HG03558 (cell line): ENCODE measurements at regions not wholly inside any gene's neighbourhood (a gene's known extent, or its start where the extent isn't known, plus 50 kb on each side); places are given as distances from the start of the nearest gene placed in this dataset.

Experiments used
- ATAC-seq: cut with Tn5 transposase; IDR thresholded peaks from one replicate; pipeline ENCODE4 v1.9.1; 2021; ENCODE audit warnings: moderate number of reproducible peaks; ENCODE audit not compliant: unreplicated experiment; ENCODE audit errors: extremely low read depth

- no peak for ATAC-seq
These were observed 1920.3 kb downstream of the SUCLG1 start for GRCh38 chr2:82538590-82539279.

GRCh38 chr2:82528288-82528687 lies 1930.8 kb downstream of the SUCLG1 start:
- no peak for ATAC-seq

- ATAC-seq, result no peak
These were observed 1932.0 kb downstream of the SUCLG1 start for GRCh38 chr2:82527124-82527523.

- no peak for ATAC-seq
These were observed 1932.8 kb downstream of the SUCLG1 start for GRCh38 chr2:82526277-82526676.

GRCh38 chr2:82525744-82526143 lies 1933.3 kb downstream of the SUCLG1 start:
- ATAC-seq, result no peak

- ATAC-seq, result no peak
These were observed 1934.3 kb downstream of the SUCLG1 start for GRCh38 chr2:82524826-82525225.

GRCh38 chr2:82511894-82512293 lies 1947.2 kb downstream of the SUCLG1 start:
- ATAC-seq, result no peak

GRCh38 chr2:82508702-82509101 lies 1950.4 kb downstream of the SUCLG1 start:
- ATAC-seq, result no peak

GRCh38 chr2:82507657-82508056 lies 1951.4 kb downstream of the SUCLG1 start:
- no peak for ATAC-seq

GRCh38 chr2:82501217-82501616 lies 1957.9 kb downstream of the SUCLG1 start:
- ATAC-seq, result no peak

- no peak for ATAC-seq
These were observed 1960.2 kb downstream of the SUCLG1 start for GRCh38 chr2:82498777-82499443.

- ATAC-seq, result no peak
These were observed 1964.3 kb downstream of the SUCLG1 start for GRCh38 chr2:82494739-82495138.

- ATAC-seq, result no peak
These were observed 1967.5 kb downstream of the SUCLG1 start for GRCh38 chr2:82491591-82491990.

GRCh38 chr2:82487354-82487753 lies 1971.7 kb downstream of the SUCLG1 start:
- ATAC-seq, result no peak

GRCh38 chr2:82485701-82486100 lies 1973.4 kb downstream of the SUCLG1 start:
- no peak for ATAC-seq

- no peak for ATAC-seq
These were observed 1977.9 kb downstream of the SUCLG1 start for GRCh38 chr2:82481207-82481606.

GRCh38 chr2:82478641-82479040 lies 1980.4 kb downstream of the SUCLG1 start:
- no peak for ATAC-seq

GRCh38 chr2:82476094-82476493 lies 1983.0 kb downstream of the SUCLG1 start:
- no peak for ATAC-seq

GRCh38 chr2:82428251-82428650 lies 2030.8 kb downstream of the SUCLG1 start:
- no peak for ATAC-seq

GRCh38 chr2:82412021-82412420 lies 2047.1 kb downstream of the SUCLG1 start:
- ATAC-seq, result no peak

GRCh38 chr2:82411071-82411470 lies 2048.0 kb downstream of the SUCLG1 start:
- ATAC-seq, result no peak

- ATAC-seq, result no peak
These were observed 2063.5 kb downstream of the SUCLG1 start for GRCh38 chr2:82395531-82395930.
